ENCODE measurements at regions not wholly inside any gene's neighbourhood (a gene's known extent, or its start where the extent isn't known, plus 50 kb on each side); places are given as distances from the start of the nearest gene placed in this dataset.

GRCh38 chr22:22112533-22113294, 130.1 kb upstream of the TOP3B start:
- H3K4me2 ChIP-seq (ENCODE audit: insufficient read depth, low read length): no peak overlapping the region
- intact Hi-C loops (cut with micrococcal nuclease) (no loop called here), dilution Hi-C loops (cut with MboI; ENCODE audit: extremely low pct_ligation_motif_present, low sequenced_read_pairs) (no loop called here)
- H3K9me1 ChIP-seq (replicated peaks; ENCODE audit: control insufficient read depth, extremely low read depth, insufficient read depth, low read length): no peaks in the 10 kb centered on the region
- no peak overlapping the region for H3K27ac ChIP-seq (ENCODE audit: insufficient read depth, low read depth, low read length)
- no peak for TF ChIP-seq MAX (IDR thresholded peaks at IDR 0.05; ENCODE audit: insufficient read depth, insufficient read length)
- TF ChIP-seq JUN (IDR thresholded peaks at IDR 0.05; ENCODE audit: borderline replicate concordance, insufficient read depth, insufficient read length, low read depth): no peak
- no peak for TF ChIP-seq GATA2 (IDR thresholded peaks at IDR 0.05; ENCODE audit: insufficient read depth, insufficient read length, low read depth, low read length)
- no peak for TF ChIP-seq CTCF (IDR thresholded peaks at IDR 0.05; ENCODE audit: extremely low read depth in 1 of 2, insufficient read depth in 1 of 2, low read depth in 1 of 2, low read length in 2 of 2)
- TF ChIP-seq MYC (IDR thresholded peaks at IDR 0.05; ENCODE audit: low read depth, low read length): no peak
- TF ChIP-seq POLR2AphosphoS5 (IDR thresholded peaks at IDR 0.05; ENCODE audit: insufficient read depth, low read depth, low read length): no peak
- no peak for TF ChIP-seq FOS (IDR thresholded peaks at IDR 0.05; ENCODE audit: borderline replicate concordance, insufficient read depth, low read length)
- TF ChIP-seq EZH2 (IDR thresholded peaks at IDR 0.05; ENCODE audit: borderline replicate concordance, low read depth, low read length, severe bottlenecking): no peak
- no peak for TF ChIP-seq POLR2A (IDR thresholded peaks at IDR 0.05; ENCODE audit: low read depth, low read length)
- DNase-seq (ENCODE audit: low read depth, low spot score): no peak
- no peak overlapping the region for H2AFZ ChIP-seq (ENCODE audit: low read depth, low read length)
- no peak for FAIRE-seq
- H3K4me3 ChIP-seq (replicated peaks in 1 of 3; ENCODE audit: insufficient read depth in 1 of 3, low read depth in 1 of 3, low read length in 3 of 3): no peak overlapping the region
- BruUV-seq (replicated peaks): no TSS peak
- ChIA-PET POLR2A (no interaction called here), CTCF (no interaction called here)
- no peaks in the 10 kb centered on the region for H3K9me3 ChIP-seq (replicated peaks; ENCODE audit: control insufficient read depth, insufficient read depth, low read length)
- H3K36me3 ChIP-seq (ENCODE audit: control insufficient read depth in 2 of 2, extremely low read depth in 1 of 2, insufficient read depth in 2 of 2, low read length in 2 of 2): no peaks in the 10 kb centered on the region
- H3K79me2 ChIP-seq (ENCODE audit: control insufficient read depth, insufficient read depth, low read length): no peaks in the 10 kb centered on the region
- peaks cover 0 to 2% of the 10 kb centered on the region in 2 experiments for H3K27me3 ChIP-seq (ENCODE audit: control insufficient read depth in 2 of 2, insufficient read depth in 2 of 2, low read length in 2 of 2)
- H3K4me1 ChIP-seq (ENCODE audit: control insufficient read depth, extremely low read depth, insufficient read depth, low read length): no peaks in the 10 kb centered on the region
- no peak overlapping the region for H3K9ac ChIP-seq (replicated peaks; ENCODE audit: extremely low read depth, insufficient read depth, low read length)
- no peaks in the 10 kb centered on the region for H4K20me1 ChIP-seq (replicated peaks; ENCODE audit: control insufficient read depth, extremely low read depth, insufficient read depth, low read length)

Data from endothelial cell of umbilical vein (primary cell).